ENCODE measurements at regions not wholly inside any gene's neighbourhood (a gene's known extent, or its start where the extent isn't known, plus 50 kb on each side); places are given as distances from the start of the nearest gene placed in this dataset.

DNA sequence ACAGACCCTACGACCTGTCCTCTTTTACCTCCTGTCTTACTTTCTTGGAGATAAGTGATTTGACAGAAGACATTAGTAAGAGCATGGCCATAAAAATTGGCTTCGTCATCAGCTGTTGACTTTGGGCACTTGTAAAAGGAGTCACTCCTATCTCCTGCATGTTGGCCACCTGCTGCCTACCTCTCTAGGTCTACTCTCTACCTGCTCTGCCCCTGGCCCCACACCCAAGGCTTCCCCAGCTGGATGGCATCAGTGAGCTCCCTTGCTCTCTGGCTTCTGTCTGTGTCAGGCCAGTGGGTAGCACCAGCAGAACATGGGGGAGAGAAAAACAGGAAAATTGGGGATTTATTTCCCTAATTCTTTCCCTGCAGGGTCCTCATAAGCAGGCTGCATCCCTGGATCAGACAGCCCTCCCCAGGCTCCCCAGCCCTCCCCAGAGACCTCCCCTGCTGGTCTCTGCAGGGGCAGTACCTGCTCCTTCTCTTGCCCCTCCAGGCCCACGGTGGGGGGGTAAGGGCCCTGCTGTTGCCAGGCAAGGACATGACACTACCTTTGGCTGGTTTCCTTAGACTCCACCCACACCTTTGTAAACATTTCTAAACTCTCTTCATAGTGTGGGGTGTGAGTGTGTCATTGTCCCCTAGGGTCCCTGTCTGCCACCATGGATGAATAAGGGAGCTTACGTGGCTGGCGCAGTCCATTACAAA lies 157.0 kb upstream of the NECTIN1 start:
- Histone ChIP-seq H3K36me3 (ENCODE audit: control insufficient read depth in 4 of 4, insufficient read depth in 3 of 4, low read depth in 1 of 4, low read length in 3 of 4) (no peaks in the 10 kb centered on the region), H3K27ac (ENCODE audit: low read depth in 1 of 2, low read length in 2 of 2) (no peak overlapping the region), H3K27me3 (ENCODE audit: control insufficient read depth in 4 of 4, insufficient read depth in 4 of 4, low read length in 3 of 4) (no peaks in the 10 kb centered on the region), H3K4me1 (ENCODE audit: control insufficient read depth in 4 of 4, insufficient read depth in 4 of 4, low read length in 3 of 4) (no peaks in the 10 kb centered on the region), H3K9ac (ENCODE audit: low read depth in 1 of 2, low read length in 2 of 2) (no peak overlapping the region), H3K4me3 (ENCODE audit: low read depth in 1 of 3, low read length in 3 of 3) (no peak overlapping the region), H3K9me3 (ENCODE audit: control insufficient read depth in 4 of 4, low read length in 3 of 4) (no peaks in the 10 kb centered on the region)
- DNase-seq (ENCODE audit: low spot score), result no peak
- TF ChIP-seq GABPA (IDR thresholded peaks at IDR 0.05 in 1 of 2, conservative IDR thresholded peaks at IDR 0.05 in 1 of 2) (no peak), FOXA2 (IDR thresholded peaks at IDR 0.05) (no peak), NR2F2 (IDR thresholded peaks at IDR 0.05) (no peak), RXRA (IDR thresholded peaks at IDR 0.05) (no peak), SP1 (IDR thresholded peaks at IDR 0.05) (no peak), FOXA1 (IDR thresholded peaks at IDR 0.05) (no peak), TAF1 (conservative IDR thresholded peaks at IDR 0.05) (no peak), YY1 (IDR thresholded peaks at IDR 0.05) (no peak), HNF4A (conservative IDR thresholded peaks at IDR 0.05) (no peak), EGR1 (IDR thresholded peaks at IDR 0.05; ENCODE audit: low read depth in 2 of 2) (no peak), RAD21 (IDR thresholded peaks at IDR 0.05) (no peak), JUND (IDR thresholded peaks at IDR 0.05) (no peak), HNF4G (IDR thresholded peaks at IDR 0.05) (no peak)
- TF ChIP-seq, protein P1, sequence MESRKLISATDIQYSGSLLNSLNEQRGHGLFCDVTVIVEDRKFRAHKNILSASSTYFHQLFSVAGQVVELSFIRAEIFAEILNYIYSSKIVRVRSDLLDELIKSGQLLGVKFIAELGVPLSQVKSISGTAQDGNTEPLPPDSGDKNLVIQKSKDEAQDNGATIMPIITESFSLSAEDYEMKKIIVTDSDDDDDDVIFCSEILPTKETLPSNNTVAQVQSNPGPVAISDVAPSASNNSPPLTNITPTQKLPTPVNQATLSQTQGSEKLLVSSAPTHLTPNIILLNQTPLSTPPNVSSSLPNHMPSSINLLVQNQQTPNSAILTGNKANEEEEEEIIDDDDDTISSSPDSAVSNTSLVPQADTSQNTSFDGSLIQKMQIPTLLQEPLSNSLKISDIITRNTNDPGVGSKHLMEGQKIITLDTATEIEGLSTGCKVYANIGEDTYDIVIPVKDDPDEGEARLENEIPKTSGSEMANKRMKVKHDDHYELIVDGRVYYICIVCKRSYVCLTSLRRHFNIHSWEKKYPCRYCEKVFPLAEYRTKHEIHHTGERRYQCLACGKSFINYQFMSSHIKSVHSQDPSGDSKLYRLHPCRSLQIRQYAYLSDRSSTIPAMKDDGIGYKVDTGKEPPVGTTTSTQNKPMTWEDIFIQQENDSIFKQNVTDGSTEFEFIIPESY (IDR thresholded peaks at IDR 0.05), result no peak
- TF ChIP-seq, protein P2, sequence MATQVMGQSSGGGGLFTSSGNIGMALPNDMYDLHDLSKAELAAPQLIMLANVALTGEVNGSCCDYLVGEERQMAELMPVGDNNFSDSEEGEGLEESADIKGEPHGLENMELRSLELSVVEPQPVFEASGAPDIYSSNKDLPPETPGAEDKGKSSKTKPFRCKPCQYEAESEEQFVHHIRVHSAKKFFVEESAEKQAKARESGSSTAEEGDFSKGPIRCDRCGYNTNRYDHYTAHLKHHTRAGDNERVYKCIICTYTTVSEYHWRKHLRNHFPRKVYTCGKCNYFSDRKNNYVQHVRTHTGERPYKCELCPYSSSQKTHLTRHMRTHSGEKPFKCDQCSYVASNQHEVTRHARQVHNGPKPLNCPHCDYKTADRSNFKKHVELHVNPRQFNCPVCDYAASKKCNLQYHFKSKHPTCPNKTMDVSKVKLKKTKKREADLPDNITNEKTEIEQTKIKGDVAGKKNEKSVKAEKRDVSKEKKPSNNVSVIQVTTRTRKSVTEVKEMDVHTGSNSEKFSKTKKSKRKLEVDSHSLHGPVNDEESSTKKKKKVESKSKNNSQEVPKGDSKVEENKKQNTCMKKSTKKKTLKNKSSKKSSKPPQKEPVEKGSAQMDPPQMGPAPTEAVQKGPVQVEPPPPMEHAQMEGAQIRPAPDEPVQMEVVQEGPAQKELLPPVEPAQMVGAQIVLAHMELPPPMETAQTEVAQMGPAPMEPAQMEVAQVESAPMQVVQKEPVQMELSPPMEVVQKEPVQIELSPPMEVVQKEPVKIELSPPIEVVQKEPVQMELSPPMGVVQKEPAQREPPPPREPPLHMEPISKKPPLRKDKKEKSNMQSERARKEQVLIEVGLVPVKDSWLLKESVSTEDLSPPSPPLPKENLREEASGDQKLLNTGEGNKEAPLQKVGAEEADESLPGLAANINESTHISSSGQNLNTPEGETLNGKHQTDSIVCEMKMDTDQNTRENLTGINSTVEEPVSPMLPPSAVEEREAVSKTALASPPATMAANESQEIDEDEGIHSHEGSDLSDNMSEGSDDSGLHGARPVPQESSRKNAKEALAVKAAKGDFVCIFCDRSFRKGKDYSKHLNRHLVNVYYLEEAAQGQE (IDR thresholded peaks at IDR 0.05), result no peak
- TF ChIP-seq, protein P3, sequence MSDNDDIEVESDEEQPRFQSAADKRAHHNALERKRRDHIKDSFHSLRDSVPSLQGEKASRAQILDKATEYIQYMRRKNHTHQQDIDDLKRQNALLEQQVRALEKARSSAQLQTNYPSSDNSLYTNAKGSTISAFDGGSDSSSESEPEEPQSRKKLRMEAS (IDR thresholded peaks at IDR 0.05), result no peak
- TF ChIP-seq, protein P4, sequence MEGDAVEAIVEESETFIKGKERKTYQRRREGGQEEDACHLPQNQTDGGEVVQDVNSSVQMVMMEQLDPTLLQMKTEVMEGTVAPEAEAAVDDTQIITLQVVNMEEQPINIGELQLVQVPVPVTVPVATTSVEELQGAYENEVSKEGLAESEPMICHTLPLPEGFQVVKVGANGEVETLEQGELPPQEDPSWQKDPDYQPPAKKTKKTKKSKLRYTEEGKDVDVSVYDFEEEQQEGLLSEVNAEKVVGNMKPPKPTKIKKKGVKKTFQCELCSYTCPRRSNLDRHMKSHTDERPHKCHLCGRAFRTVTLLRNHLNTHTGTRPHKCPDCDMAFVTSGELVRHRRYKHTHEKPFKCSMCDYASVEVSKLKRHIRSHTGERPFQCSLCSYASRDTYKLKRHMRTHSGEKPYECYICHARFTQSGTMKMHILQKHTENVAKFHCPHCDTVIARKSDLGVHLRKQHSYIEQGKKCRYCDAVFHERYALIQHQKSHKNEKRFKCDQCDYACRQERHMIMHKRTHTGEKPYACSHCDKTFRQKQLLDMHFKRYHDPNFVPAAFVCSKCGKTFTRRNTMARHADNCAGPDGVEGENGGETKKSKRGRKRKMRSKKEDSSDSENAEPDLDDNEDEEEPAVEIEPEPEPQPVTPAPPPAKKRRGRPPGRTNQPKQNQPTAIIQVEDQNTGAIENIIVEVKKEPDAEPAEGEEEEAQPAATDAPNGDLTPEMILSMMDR (IDR thresholded peaks at IDR 0.05; ENCODE audit: low read depth, low read length, missing input control), result no peak
- TF ChIP-seq, protein P5, sequence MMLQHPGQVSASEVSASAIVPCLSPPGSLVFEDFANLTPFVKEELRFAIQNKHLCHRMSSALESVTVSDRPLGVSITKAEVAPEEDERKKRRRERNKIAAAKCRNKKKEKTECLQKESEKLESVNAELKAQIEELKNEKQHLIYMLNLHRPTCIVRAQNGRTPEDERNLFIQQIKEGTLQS (IDR thresholded peaks at IDR 0.05), result no peak
- WGBS, result 82% methylated on average over 5 of the region's 5 CpGs

All from liver (tissue), 8 donors.